ENCODE measurements at regions not wholly inside any gene's neighbourhood (a gene's known extent, or its start where the extent isn't known, plus 50 kb on each side); places are given as distances from the start of the nearest gene placed in this dataset.

DNA sequence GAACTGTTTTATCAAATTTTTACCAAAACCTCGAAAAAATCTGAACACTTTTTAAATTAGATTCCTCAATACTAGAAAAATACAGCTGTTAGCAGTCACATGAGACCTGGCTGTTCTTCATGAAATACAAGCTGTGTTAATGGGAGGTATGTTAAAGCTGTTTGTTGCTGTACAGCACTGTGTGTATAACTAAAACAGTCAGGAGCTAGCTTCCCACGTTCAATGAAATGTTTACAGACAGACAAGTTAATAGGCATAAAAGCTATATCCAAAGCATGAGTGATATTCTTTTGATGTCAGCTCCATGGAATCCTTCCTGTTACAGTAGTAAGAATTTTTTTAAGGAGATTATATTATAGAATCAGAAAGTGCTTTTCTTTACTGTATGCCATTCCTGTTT, 223.2 kb upstream of the FOXD3 start:
- TF ChIP-seq CTCF (conservative IDR thresholded peaks at IDR 0.05; ENCODE audit: low read length) (no peak), EZH2phosphoT487 (IDR thresholded peaks at IDR 0.05; ENCODE audit: borderline replicate concordance) (no peak)
